Activated T-cell treated with anti-CD3 and anti-CD28 coated beads, Interleukin-2, amount 50 U/mL, for 24 hours (primary cell): ENCODE measurements at regions not wholly inside any gene's neighbourhood (a gene's known extent, or its start where the extent isn't known, plus 50 kb on each side); places are given as distances from the start of the nearest gene placed in this dataset.

Experiments
- DNase-seq: peaks from one replicate; pipeline ENCODE4 v3.0.0-alpha.2; 2020
- H3K27ac Mint-ChIP-seq: 2 replicates; pipeline ENCODE4 v1.8.0; 2020; ENCODE audit warnings: mild to moderate bottlenecking, mixed read lengths
- H3K27me3 Mint-ChIP-seq: 2 replicates; pipeline ENCODE4 v1.8.0; 2020; ENCODE audit warnings: mixed read lengths
- H3K36me3 Mint-ChIP-seq: 2 replicates; pipeline ENCODE4 v1.8.0; 2020; ENCODE audit warnings: low read depth, mixed read lengths
- H3K4me1 Mint-ChIP-seq: 2 replicates; pipeline ENCODE4 v1.8.0; 2020; ENCODE audit warnings: low read depth, mixed read lengths
- H3K4me3 Mint-ChIP-seq: 2 replicates; pipeline ENCODE4 v1.8.0; 2020; ENCODE audit warnings: mild to moderate bottlenecking, moderate library complexity, mixed read lengths
- H3K9me3 Mint-ChIP-seq: 2 replicates; pipeline ENCODE4 v1.8.0; 2020; ENCODE audit warnings: mixed read lengths

DNA sequence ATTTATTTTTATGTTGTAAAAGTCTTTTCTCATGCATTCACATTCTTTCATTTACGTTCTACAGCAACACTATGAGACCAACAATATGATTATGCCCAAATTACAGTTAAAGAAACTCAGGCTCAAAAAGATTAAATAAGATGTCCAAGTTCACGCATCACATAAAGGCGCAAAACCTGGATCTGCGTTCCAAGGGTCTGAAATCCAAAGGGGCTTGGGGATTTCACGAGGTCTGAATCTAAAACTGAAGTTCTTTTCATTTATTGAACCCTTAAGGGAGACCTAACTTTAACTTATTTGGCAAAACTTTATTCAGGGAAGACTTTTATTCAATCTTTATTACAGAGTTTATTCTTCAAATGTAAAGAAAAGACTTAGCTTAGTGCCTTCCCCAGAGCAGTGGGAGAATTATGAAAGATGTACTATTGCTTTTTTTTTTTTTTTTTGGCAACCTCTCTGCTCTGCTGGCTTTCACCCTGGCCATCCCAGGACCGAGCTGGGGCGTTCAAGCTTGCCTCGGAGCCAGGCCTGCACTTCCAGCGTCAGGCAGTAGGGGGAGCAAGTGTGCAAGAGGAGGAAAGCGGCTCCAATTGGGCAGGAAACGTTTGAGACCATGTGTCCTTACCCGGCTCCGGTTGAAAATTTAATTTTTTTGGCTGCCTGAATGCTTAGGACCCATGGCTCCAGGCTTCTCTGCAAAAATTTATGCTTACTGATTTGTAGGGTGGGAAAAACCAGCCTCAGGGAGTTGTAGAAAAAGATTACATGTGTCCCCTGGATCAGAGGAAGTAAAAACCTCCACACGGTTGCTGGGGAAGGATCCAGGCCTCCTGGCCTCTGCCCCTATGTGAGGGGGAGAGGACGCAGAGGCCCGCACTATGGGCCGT, 344.3 kb upstream of the KLF3 start:
- Mint-ChIP-seq H3K36me3 (no peaks in the 10 kb centered on the region), H3K27me3 (no peaks in the 10 kb centered on the region), H3K9me3 (no peaks in the 10 kb centered on the region), H3K4me1 (peaks cover 49% of the 10 kb centered on the region), H3K4me3 (peak overlapping the region; percentile 70), H3K27ac (peak overlapping the region; percentile 91)
- peak; percentile 97 for DNase-seq

DNA sequence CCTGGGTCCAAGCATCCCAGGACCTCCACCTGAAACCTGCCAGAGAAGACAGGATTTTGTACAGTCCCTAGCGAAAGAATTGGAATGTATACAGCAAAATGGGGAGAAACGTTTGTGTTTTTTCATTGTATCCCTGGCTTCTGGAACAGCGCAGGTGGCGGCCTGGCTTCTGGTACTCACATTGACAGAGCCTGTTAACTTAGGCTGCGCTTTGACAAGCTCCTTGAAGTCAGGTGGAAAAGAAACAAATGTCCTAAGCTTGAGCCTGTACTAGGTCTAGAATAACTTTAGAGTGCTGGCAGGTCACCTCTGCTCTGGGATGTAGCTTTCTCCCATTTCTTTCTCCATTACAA, 343.7 kb upstream of the KLF3 start:
- Mint-ChIP-seq H3K27ac (no peak overlapping the region), H3K4me3 (no peak overlapping the region), H3K9me3 (no peaks in the 10 kb centered on the region), H3K36me3 (no peaks in the 10 kb centered on the region), H3K27me3 (no peaks in the 10 kb centered on the region), H3K4me1 (peaks cover 48% of the 10 kb centered on the region)
- no peak for DNase-seq

- no peak for DNase-seq
- Mint-ChIP-seq H3K27ac (no peak overlapping the region), H3K4me1 (peaks cover 52% of the 10 kb centered on the region), H3K4me3 (no peak overlapping the region), H3K36me3 (no peaks in the 10 kb centered on the region), H3K9me3 (no peaks in the 10 kb centered on the region), H3K27me3 (no peaks in the 10 kb centered on the region)
Measured at GRCh38 chr4:38320833-38321232, 343.2 kb upstream of the KLF3 start.

DNA sequence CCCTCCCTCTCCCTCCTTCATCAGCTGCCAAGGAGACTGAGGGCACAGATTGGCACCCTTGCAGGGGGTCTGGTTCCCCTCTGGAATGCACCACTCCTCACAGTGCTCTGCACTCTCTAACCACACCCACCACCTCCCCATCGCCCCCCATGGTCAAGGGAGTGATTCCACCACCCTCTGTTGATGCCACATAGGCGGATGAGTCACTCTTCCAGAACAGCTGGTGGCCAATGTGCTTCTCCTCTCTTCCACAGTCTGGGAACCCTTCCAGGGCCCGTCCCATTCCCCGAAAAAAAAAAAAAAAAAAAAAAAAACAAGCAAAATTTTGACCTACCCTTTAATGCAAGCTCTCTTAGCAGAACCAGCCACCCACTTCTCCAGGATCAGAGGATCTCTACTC, 341.3 kb upstream of the KLF3 start:
- no peak overlapping the region for H3K27ac Mint-ChIP-seq
- DNase-seq: no peak
- no peaks in the 10 kb centered on the region for H3K36me3 Mint-ChIP-seq
- H3K4me3 Mint-ChIP-seq: no peak overlapping the region
- H3K27me3 Mint-ChIP-seq: no peaks in the 10 kb centered on the region
- H3K4me1 Mint-ChIP-seq: peaks cover 62% of the 10 kb centered on the region
- no peaks in the 10 kb centered on the region for H3K9me3 Mint-ChIP-seq

GRCh38 chr4:38323141-38323641, 340.8 kb upstream of the KLF3 start:
- Mint-ChIP-seq H3K27ac (no peak overlapping the region), H3K27me3 (no peaks in the 10 kb centered on the region), H3K4me3 (no peak overlapping the region), H3K9me3 (no peaks in the 10 kb centered on the region), H3K4me1 (peaks cover 65% of the 10 kb centered on the region), H3K36me3 (no peaks in the 10 kb centered on the region)
- no peak for DNase-seq

- Mint-ChIP-seq H3K27ac (no peak overlapping the region), H3K4me3 (no peak overlapping the region), H3K9me3 (no peaks in the 10 kb centered on the region), H3K36me3 (no peaks in the 10 kb centered on the region), H3K4me1 (peaks cover 64% of the 10 kb centered on the region), H3K27me3 (no peaks in the 10 kb centered on the region)
- DNase-seq: no peak
Measured at GRCh38 chr4:38324861-38325628, 339.0 kb upstream of the KLF3 start.

- no peaks in the 10 kb centered on the region for H3K36me3 Mint-ChIP-seq
- no peak overlapping the region for H3K27ac Mint-ChIP-seq
Measured at GRCh38 chr4:38325629-38325913, 338.4 kb upstream of the KLF3 start.

DNA sequence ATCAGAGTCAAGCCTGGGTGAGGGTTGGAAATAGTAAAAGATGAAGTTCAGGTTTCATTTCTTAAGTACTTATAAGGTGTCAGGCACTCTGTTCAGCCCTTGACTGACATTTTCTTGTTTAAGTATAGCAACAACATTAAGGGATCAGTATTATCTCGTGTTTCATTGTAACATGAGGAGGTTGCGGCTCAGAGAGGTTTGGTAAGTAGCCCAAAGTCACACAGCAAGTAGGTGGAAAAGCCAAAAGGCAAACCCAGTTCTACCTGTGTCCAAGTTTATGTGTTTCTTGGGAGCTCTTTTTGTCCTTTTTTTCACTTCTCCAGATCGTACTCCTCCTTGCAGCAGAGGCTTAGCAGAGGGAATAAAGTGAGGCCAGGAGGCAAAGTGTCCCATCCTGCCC, 337.5 kb upstream of the KLF3 start:
- Mint-ChIP-seq H3K27ac (no peak overlapping the region), H3K27me3 (no peaks in the 10 kb centered on the region), H3K9me3 (no peaks in the 10 kb centered on the region), H3K4me3 (no peak overlapping the region), H3K4me1 (peaks cover 62% of the 10 kb centered on the region), H3K36me3 (no peaks in the 10 kb centered on the region)
- no peak for DNase-seq

More at GRCh38 chr4:38325629-38325913, 338.4 kb upstream of the KLF3 start:
- Mint-ChIP-seq H3K9me3 (no peaks in the 10 kb centered on the region), H3K4me1 (peaks cover 64% of the 10 kb centered on the region), H3K4me3 (no peak overlapping the region), H3K27me3 (no peaks in the 10 kb centered on the region)
- DNase-seq: no peak

DNA sequence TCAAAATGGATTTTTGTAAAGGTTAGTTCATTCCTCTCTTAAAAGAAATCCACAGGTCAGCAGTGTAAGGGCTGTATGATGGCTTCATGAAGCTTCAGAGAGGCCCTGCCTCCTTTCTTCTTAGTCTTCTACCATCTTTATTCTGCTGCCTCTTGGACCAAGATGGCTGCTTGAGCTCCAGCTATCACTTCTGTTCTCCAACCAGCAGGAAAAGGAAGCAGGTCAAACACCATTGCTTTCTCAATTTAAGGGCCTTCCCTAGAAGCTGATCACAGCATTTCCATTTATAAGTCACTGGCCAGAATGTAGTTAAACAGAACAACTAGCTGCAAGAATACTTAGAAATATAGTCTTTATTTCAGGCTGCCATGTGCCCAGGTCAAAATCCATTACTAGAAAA, 336.8 kb upstream of the KLF3 start:
- no peak for DNase-seq
- Mint-ChIP-seq H3K27me3 (no peaks in the 10 kb centered on the region), H3K27ac (no peak overlapping the region), H3K9me3 (no peaks in the 10 kb centered on the region), H3K4me3 (no peak overlapping the region), H3K36me3 (no peaks in the 10 kb centered on the region), H3K4me1 (peaks cover 60% of the 10 kb centered on the region)

- Mint-ChIP-seq H3K9me3 (no peaks in the 10 kb centered on the region), H3K36me3 (no peaks in the 10 kb centered on the region), H3K4me3 (no peak overlapping the region), H3K27me3 (peaks cover 7% of the 10 kb centered on the region), H3K27ac (no peak overlapping the region), H3K4me1 (peaks cover 61% of the 10 kb centered on the region)
- DNase-seq: no peak
Measured at GRCh38 chr4:38328989-38329729, 334.8 kb upstream of the KLF3 start.

- Mint-ChIP-seq H3K27ac (no peak overlapping the region), H3K9me3 (no peaks in the 10 kb centered on the region), H3K36me3 (no peaks in the 10 kb centered on the region), H3K27me3 (peaks cover 7% of the 10 kb centered on the region), H3K4me3 (no peak overlapping the region), H3K4me1 (peaks cover 72% of the 10 kb centered on the region)
- DNase-seq: no peak
Measured at GRCh38 chr4:38330321-38330720, 333.7 kb upstream of the KLF3 start.

GRCh38 chr4:38330936-38331335, 333.1 kb upstream of the KLF3 start:
- no peak for DNase-seq
- H3K4me3 Mint-ChIP-seq: no peak overlapping the region
- no peaks in the 10 kb centered on the region for H3K9me3 Mint-ChIP-seq
- no peaks in the 10 kb centered on the region for H3K36me3 Mint-ChIP-seq
- peaks cover 7% of the 10 kb centered on the region for H3K27me3 Mint-ChIP-seq
- H3K4me1 Mint-ChIP-seq: peaks cover 72% of the 10 kb centered on the region
- no peak overlapping the region for H3K27ac Mint-ChIP-seq

DNA sequence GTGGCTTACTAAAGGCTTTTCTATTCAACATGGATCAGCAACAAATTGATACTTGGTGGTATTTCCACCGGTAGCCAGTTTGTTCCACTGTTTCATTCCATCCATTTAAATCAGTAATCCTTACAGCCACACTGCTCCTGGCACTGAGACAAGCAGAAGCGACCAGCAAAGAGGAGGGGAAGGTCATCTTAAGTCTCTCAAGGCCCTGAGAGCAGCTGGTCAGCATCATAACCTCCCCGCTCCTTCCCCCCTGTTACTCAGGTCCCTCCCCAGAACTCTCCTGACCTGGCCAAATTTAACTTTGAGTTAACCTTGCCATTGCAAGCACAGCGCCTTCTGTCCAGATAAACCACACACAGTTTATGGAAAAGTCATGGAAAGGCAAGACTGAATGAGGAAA, 331.3 kb upstream of the KLF3 start:
- peaks cover 7% of the 10 kb centered on the region for H3K27me3 Mint-ChIP-seq
- peaks cover 64% of the 10 kb centered on the region for H3K4me1 Mint-ChIP-seq
- H3K27ac Mint-ChIP-seq: no peak overlapping the region
- no peaks in the 10 kb centered on the region for H3K36me3 Mint-ChIP-seq
- H3K9me3 Mint-ChIP-seq: no peaks in the 10 kb centered on the region
- DNase-seq: no peak
- no peak overlapping the region for H3K4me3 Mint-ChIP-seq

GRCh38 chr4:38333219-38333618, 330.8 kb upstream of the KLF3 start:
- H3K4me1 Mint-ChIP-seq: peaks cover 59% of the 10 kb centered on the region

More at GRCh38 chr4:38333219-38333618, 330.8 kb upstream of the KLF3 start:
- peaks cover 7% of the 10 kb centered on the region for H3K27me3 Mint-ChIP-seq
- no peak overlapping the region for H3K27ac Mint-ChIP-seq
- no peak for DNase-seq
- H3K9me3 Mint-ChIP-seq: peaks cover 5% of the 10 kb centered on the region
- H3K4me3 Mint-ChIP-seq: no peak overlapping the region
- peaks cover 4% of the 10 kb centered on the region for H3K36me3 Mint-ChIP-seq
